Peyer's patch (tissue), 4 donors: ENCODE measurements at regions not wholly inside any gene's neighbourhood (a gene's known extent, or its start where the extent isn't known, plus 50 kb on each side); places are given as distances from the start of the nearest gene placed in this dataset.

Experiments
- POLR2A ChIP-seq, 2 donors: fragments of 450-650 bp; IDR thresholded peaks; one replicate each; pipeline ENCODE4 v1.5.1; 2017; ENCODE audit warnings: antibody characterized with exemption in 2 of 2, mild to moderate bottlenecking in 2 of 2, moderate library complexity in 2 of 2
- TF ChIP-seq, protein P1 (sequence below), 6 experiments: fragments of 450-650 bp in 4 of 6; fragments of 200-600 bp in 2 of 6; sonication (generic) in 1 of 6; IDR thresholded peaks; one replicate each; pipeline ENCODE4 v1.5.1; 2017 to 2019; ENCODE audit warnings: antibody characterized with exemption in 6 of 6, mild to moderate bottlenecking in 3 of 6, moderate library complexity in 1 of 6

DNA sequence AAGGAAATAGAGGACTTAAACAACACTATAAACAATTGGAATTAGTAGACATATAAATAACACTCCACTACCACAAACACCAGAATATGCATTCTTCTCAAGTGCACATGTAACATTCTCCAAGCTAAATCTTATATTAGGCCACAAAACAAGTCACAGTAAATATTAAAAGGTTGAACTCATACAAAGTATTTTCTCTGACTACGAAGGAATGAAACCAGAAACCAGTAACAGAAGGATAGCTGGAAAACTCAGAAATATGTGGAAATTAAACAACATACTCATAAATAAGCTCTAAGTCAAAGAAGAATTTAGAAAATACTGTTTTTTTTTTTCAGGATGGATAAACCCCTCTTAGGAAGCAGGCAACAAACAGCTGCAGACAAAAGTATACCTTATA, 77.4 kb upstream of the IGFBP3 start:
- TF ChIP-seq, protein P1, sequence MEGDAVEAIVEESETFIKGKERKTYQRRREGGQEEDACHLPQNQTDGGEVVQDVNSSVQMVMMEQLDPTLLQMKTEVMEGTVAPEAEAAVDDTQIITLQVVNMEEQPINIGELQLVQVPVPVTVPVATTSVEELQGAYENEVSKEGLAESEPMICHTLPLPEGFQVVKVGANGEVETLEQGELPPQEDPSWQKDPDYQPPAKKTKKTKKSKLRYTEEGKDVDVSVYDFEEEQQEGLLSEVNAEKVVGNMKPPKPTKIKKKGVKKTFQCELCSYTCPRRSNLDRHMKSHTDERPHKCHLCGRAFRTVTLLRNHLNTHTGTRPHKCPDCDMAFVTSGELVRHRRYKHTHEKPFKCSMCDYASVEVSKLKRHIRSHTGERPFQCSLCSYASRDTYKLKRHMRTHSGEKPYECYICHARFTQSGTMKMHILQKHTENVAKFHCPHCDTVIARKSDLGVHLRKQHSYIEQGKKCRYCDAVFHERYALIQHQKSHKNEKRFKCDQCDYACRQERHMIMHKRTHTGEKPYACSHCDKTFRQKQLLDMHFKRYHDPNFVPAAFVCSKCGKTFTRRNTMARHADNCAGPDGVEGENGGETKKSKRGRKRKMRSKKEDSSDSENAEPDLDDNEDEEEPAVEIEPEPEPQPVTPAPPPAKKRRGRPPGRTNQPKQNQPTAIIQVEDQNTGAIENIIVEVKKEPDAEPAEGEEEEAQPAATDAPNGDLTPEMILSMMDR (IDR thresholded peaks at IDR 0.05) = no peak
- no peak for TF ChIP-seq POLR2A (IDR thresholded peaks at IDR 0.05)
